GM19468 (cell line): ENCODE measurements at regions not wholly inside any gene's neighbourhood (a gene's known extent, or its start where the extent isn't known, plus 50 kb on each side); places are given as distances from the start of the nearest gene placed in this dataset.

ENCODE experiments used
- ATAC-seq: cut with Tn5 transposase; IDR thresholded peaks from one replicate; pipeline ENCODE4 v1.9.1; 2021; ENCODE audit warnings: mild to moderate bottlenecking, moderate library complexity, moderate number of reproducible peaks; ENCODE audit not compliant: unreplicated experiment; ENCODE audit errors: extremely low read depth

DNA sequence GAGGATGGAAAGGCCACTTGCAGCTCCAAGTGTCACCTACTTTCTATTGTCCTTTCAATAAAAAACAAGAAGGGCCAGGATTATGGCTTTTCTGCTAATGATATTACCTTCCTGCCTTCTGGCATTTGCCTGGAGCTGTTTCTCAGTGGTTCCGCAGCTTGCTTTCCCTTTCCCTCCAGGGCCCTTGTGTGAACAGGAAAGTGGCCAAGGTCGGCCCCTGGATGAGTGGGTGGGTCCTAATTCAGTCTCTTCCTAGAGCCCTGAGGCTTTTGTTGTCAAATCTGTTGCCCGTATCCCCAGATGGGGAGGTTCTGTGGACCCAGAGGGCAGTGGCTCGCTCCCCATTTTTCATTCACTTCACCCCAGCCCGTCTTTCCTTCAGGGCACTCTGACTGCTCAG is 64.2 kb upstream of the UMPS start:
- no peak for ATAC-seq

DNA sequence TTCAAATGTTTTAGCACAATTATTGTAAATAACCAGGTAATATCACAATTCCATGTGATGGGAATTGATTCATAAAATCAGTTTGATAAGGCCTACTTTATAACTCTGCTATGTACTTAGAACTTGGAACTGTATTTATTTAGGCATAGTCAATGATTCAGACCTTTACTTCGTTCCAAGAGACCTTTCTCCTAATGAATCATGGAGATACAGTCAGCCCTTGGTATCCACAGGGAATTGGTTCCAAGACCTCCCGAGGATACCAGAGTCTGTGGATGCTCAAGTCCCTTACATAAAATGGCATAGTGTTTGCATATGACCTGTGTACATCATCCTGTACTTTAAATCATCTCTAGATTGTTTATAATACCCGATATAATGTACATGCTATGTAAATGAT is 60.8 kb upstream of the UMPS start:
- no peak for ATAC-seq

DNA sequence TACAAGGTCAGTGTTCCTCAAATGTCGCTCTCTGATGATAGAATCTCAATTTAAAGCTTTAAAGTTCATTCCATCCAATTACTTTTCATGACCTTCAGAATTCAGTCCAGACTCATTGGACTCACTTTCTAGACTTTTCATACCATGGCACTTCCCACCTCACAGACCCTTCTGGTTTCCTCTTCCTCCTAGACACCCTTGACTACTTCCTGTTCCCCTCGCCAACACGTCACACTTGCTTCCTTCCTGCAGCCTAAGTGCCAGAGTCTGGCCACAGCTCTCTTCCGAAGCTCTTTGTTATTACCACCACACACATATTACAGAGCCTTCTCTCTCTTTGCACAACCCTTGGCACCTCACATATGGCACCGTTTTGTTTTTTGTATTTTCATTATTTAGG is 59.1 kb upstream of the UMPS start:
- ATAC-seq, result no peak

DNA sequence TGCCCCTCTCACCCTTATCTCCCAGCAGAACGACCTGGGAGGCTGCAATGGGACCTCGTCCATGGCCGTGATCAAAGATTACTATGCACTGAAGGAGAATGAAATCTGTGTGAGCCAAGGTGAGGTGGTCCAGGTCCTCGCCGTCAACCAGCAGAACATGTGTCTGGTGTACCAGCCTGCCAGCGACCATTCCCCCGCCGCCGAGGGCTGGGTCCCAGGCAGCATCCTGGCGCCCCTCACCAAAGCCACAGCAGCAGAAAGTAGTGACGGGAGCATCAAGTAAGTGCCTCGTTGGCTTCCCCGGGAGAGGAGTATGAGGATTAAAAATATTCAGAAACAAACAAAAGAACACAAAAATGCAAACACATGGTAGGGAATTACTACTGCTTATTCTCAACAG is 55.9 kb upstream of the UMPS start:
- no peak for ATAC-seq

DNA sequence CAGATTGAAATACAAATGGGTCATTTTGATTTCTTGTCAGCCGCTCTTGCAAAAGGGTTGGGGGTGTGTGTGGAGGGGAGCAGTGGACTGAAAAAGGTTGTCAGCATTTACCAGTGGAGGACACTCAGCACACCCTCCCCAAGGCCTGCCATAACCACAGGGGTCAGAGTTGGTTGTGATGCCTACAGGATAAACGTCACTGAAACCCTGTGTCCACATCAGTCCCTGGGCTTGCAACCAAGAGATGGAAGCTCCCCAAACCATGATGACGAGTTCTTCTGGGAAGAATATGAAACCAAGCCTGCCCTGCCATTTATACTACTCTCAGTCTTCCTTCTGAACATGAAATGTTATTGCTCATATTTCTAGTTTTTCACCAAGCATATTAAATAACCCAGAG is 54.0 kb upstream of the UMPS start:
- ATAC-seq, result no peak

DNA sequence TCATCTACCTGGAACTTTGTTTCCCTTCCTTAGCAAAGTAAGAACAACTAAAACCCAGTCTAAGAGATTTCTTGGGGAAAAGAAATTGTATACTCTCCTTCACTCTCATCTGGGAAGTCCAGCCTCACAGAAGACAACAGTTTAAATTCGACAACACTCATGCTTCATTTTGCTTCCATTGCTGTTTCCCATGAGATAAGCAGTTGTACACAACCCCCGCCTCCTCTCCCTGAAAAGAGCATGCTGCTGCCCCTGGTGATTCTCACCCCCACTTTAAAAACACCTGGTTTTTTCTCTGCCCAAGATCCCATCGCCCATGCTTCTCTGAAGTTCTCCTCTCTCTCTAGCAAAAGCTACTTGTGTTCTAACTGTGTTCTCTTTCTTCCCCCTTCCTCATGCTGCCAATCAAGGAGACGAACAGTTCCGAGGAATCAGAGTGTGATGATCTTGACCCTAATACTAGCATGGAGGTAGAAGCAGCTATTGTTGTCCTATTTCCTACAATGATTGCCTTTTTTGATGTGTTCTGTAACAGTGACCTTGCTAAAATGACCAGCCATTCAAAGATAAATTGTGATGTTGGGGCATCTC is 51.1 kb upstream of the UMPS start:
- no peak for ATAC-seq
